IMR-90 (cell line): ENCODE measurements at regions not wholly inside any gene's neighbourhood (a gene's known extent, or its start where the extent isn't known, plus 50 kb on each side); places are given as distances from the start of the nearest gene placed in this dataset.

Experiments used
- ATAC-seq: fragments of 200-7000 bp; cut with Tn5 transposase; 2 replicates; pipeline ENCODE4 v1.9.1; 2020; ENCODE audit warnings: low read depth, mild to moderate bottlenecking, moderate library complexity
- BruUV-seq: library from RNA; stranded (reverse); fragments of 400-500 nt; replicated peaks from 2 replicates; lab custom pipeline; 2021; lab: Mats Ljungman, UMichigan
- CTCF ChIA-PET: fragments of 300-600 bp; formaldehyde crosslinking; extraction: SDS; loops from one replicate; lab custom pipeline; 2021; ENCODE audit warnings: antibody characterized with exemption; lab: Yijun Ruan, JAX
- POLR2A ChIA-PET: fragments of 300-600 bp; sonication (Branson Sonifier 250); formaldehyde crosslinking; loops from one replicate; lab custom pipeline; 2022; ENCODE audit warnings: antibody characterized with exemption; ENCODE audit not compliant: unreplicated experiment; lab: Charles Lee
- DNase-seq: peaks from one replicate; pipeline ENCODE4 v3.0.0; 2013
- H2AFZ ChIP-seq: replicated peaks from 2 replicates; pipeline ENCODE3; 2013; ENCODE audit warnings: low read length, mild to moderate bottlenecking; ENCODE audit not compliant: poor library complexity
- H2AK5ac ChIP-seq: 2 replicates; pipeline ENCODE4 v1.6.1; 2013; ENCODE audit warnings: low read depth, low read length, inconsistent platforms
- H2AK9ac ChIP-seq: replicated peaks from 2 replicates; pipeline ENCODE3; 2013; ENCODE audit warnings: mild to moderate bottlenecking, low read depth, low read length, moderate library complexity; ENCODE audit not compliant: poor library complexity
- H2BK120ac ChIP-seq: 2 replicates; pipeline ENCODE4 v1.6.1; 2013; ENCODE audit warnings: low read depth, low read length, inconsistent platforms
- H2BK15ac ChIP-seq: 3 replicates; pipeline ENCODE4 v1.6.1; 2013; ENCODE audit warnings: low read depth, low read length, inconsistent platforms
- H2BK20ac ChIP-seq: 2 replicates; pipeline ENCODE4 v1.6.1; 2013; ENCODE audit warnings: low read depth, mild to moderate bottlenecking, inconsistent platforms, low read length, moderate library complexity
- H2BK5ac ChIP-seq: 2 replicates; pipeline ENCODE4 v1.6.1; 2013; ENCODE audit warnings: mild to moderate bottlenecking, low read depth, low read length, inconsistent platforms; ENCODE audit not compliant: poor library complexity, severe bottlenecking
- H3K14ac ChIP-seq: replicated peaks from 2 replicates; pipeline ENCODE4 v1.6.1; 2013; ENCODE audit warnings: low read depth, low read length, inconsistent platforms
- H3K18ac ChIP-seq: 2 replicates; pipeline ENCODE4 v1.6.1; 2013; ENCODE audit warnings: low read depth, low read length, control low read depth
- H3K23ac ChIP-seq: 2 replicates; pipeline ENCODE4 v1.6.1; 2013; ENCODE audit warnings: low read depth, low read length, inconsistent platforms
- H3K27ac ChIP-seq: 2 replicates; pipeline ENCODE4 v1.5.1; 2013; ENCODE audit warnings: mild to moderate bottlenecking, control low read depth, low read length; ENCODE audit not compliant: insufficient read depth
- H3K27me3 ChIP-seq: 2 replicates; pipeline ENCODE4 v1.6.1; 2013; ENCODE audit warnings: low read length; ENCODE audit not compliant: control insufficient read depth, insufficient read depth
- H3K36me3 ChIP-seq: 2 replicates; pipeline ENCODE4 v1.6.1; 2013; ENCODE audit warnings: low read length, mixed read lengths; ENCODE audit not compliant: control insufficient read depth, insufficient read depth
- H3K4ac ChIP-seq: 2 replicates; pipeline ENCODE4 v1.6.1; 2013; ENCODE audit warnings: low read depth, low read length, inconsistent platforms
- H3K4me1 ChIP-seq: 2 replicates; pipeline ENCODE4 v1.6.1; 2013; ENCODE audit warnings: low read length, mixed read lengths; ENCODE audit not compliant: control insufficient read depth, insufficient read depth
- H3K4me2 ChIP-seq: 2 replicates; pipeline ENCODE4 v1.6.1; 2013; ENCODE audit warnings: low read depth, mild to moderate bottlenecking, control low read depth, low read length, moderate library complexity
- H3K4me3 ChIP-seq: 2 replicates; pipeline ENCODE4 v1.5.1; 2013; ENCODE audit warnings: low read depth, mild to moderate bottlenecking, control low read depth, low read length, moderate library complexity; ENCODE audit not compliant: insufficient read depth
- H3K56ac ChIP-seq: 2 replicates; pipeline ENCODE4 v1.6.1; 2013; ENCODE audit warnings: low read length, inconsistent platforms; ENCODE audit not compliant: insufficient read depth; ENCODE audit errors: extremely low read depth
- H3K79me1 ChIP-seq, 2 experiments: 2 replicates each; pipeline ENCODE4 v1.6.1; 2013; ENCODE audit warnings: low read length in 2 of 2, inconsistent platforms in 1 of 2, low read depth in 1 of 2
- H3K9ac ChIP-seq: 2 replicates; pipeline ENCODE4 v1.6.1; 2013; ENCODE audit warnings: low read depth, low read length, control low read depth
- H3K9me1 ChIP-seq: 2 replicates; pipeline ENCODE4 v1.6.1; 2013; ENCODE audit warnings: low read length, inconsistent platforms; ENCODE audit not compliant: insufficient read depth
- H3K9me3 ChIP-seq: 2 replicates; pipeline ENCODE4 v1.6.1; 2013; ENCODE audit warnings: low read length; ENCODE audit not compliant: control insufficient read depth, insufficient read depth
- H4K20me1 ChIP-seq: 2 replicates; pipeline ENCODE4 v1.6.1; 2013; ENCODE audit warnings: low read length, inconsistent platforms; ENCODE audit not compliant: insufficient read depth
- H4K5ac ChIP-seq: 2 replicates; pipeline ENCODE4 v1.6.1; 2013; ENCODE audit warnings: mild to moderate bottlenecking, low read depth, low read length, control low read depth
- H4K8ac ChIP-seq, 2 experiments: 2 replicates each; pipeline ENCODE4 v1.6.1; 2013; ENCODE audit warnings: low read depth in 2 of 2, low read length in 2 of 2, control low read depth in 1 of 2, inconsistent platforms in 1 of 2
- H4K91ac ChIP-seq: 2 replicates; pipeline ENCODE4 v1.6.1; 2013; ENCODE audit warnings: low read depth, low read length, inconsistent platforms; ENCODE audit not compliant: insufficient read depth
- BHLHE40 ChIP-seq: fragments of 150-350 bp; IDR thresholded peaks from 2 replicates; pipeline ENCODE4 v1.6.1; 2016; ENCODE audit warnings: mild to moderate bottlenecking, low read depth, low read length
- ELK1 ChIP-seq: fragments of 150-350 bp; IDR thresholded peaks from 2 replicates; pipeline ENCODE4 v1.6.1; 2016; ENCODE audit warnings: low read depth, mild to moderate bottlenecking, low read length, moderate library complexity, borderline replicate concordance
- NFE2L2 ChIP-seq: fragments of 150-350 bp; IDR thresholded peaks from 2 replicates; pipeline ENCODE4 v1.6.1; 2016; ENCODE audit warnings: low read depth, mild to moderate bottlenecking, low read length
- WGBS, 2 experiments: methylation state at CpG; one replicate each; pipeline versions ENCODE4 v1.1.5 to v1.1.7; 2013; ENCODE audit warnings: missing lambda C conversion rate in 2 of 2; ENCODE audit not compliant: insufficient read length in 1 of 2; ENCODE audit errors: extremely low coverage in 2 of 2; 5-methylcytosine and 5-hydroxymethylcytosine counted together
- dilution Hi-C: fragments of 300-500 bp; cut with HindIII; formaldehyde crosslinking; loops from one replicate; pipeline ENCODE4 v1.14.3; 2018; ENCODE audit warnings: low sequenced_read_pairs; ENCODE audit not compliant: unreplicated experiment
- in situ Hi-C: fragments of 300-500 bp; cut with MboI; formaldehyde crosslinking; loops from 3 replicates; pipeline ENCODE4 v1.14.3; 2019; ENCODE audit warnings: low sequenced_read_pairs, inconsistent platforms, mixed read lengths
- intact Hi-C: fragments of 100-400 bp; cut with micrococcal nuclease; formaldehyde crosslinking; loops from 2 replicates; pipeline ENCODE4 v1.10.0; 2022

GRCh38 chr7:79610748-79611304 lies 157.4 kb upstream of the MAGI2 start:
- H4K5ac ChIP-seq, result no peak overlapping the region
- no peak overlapping the region for H4K91ac ChIP-seq
- intact Hi-C loops, result no loop called here
- no peaks in the 10 kb centered on the region for H3K27me3 ChIP-seq
- dilution Hi-C loops, result no loop called here
- CTCF ChIA-PET, result no interaction called here
- H2BK5ac ChIP-seq, result no peak overlapping the region
- H4K20me1 ChIP-seq, result no peaks in the 10 kb centered on the region
- H2AFZ ChIP-seq, result peak overlapping the region; percentile 21
- H3K27ac ChIP-seq, result no peak overlapping the region
- peak overlapping the region; percentile 68; the same call in 1 of the 2 replicates for H3K14ac ChIP-seq
- no peak for DNase-seq
- no peak overlapping the region for H2AK5ac ChIP-seq
- H2AK9ac ChIP-seq, result no peak overlapping the region
- H3K36me3 ChIP-seq, result no peaks in the 10 kb centered on the region
- H3K9ac ChIP-seq, result no peak overlapping the region
- no peaks in the 10 kb centered on the region for H3K79me1 ChIP-seq
- H2BK20ac ChIP-seq, result no peak overlapping the region
- H3K4me2 ChIP-seq, result no peak overlapping the region
- peak overlapping the region; percentile 48; the same call in 1 of the 2 replicates for H3K23ac ChIP-seq
- H3K18ac ChIP-seq, result no peak overlapping the region
- POLR2A ChIA-PET, result no interaction called here
- H3K4me1 ChIP-seq, result no peaks in the 10 kb centered on the region
- WGBS, 2 experiments, result no CpG with 5 or more reads among the region's 3 CpGs
- no peak overlapping the region for H2BK15ac ChIP-seq
- H3K4me3 ChIP-seq, result no peak overlapping the region
- in situ Hi-C loops, result no loop called here
- TF ChIP-seq BHLHE40, result no peak
- TF ChIP-seq NFE2L2, result no peak
- no peak for TF ChIP-seq ELK1
- H4K8ac ChIP-seq, result no peak overlapping the region
- no peak overlapping the region for H3K4ac ChIP-seq
- H3K56ac ChIP-seq, result no peak overlapping the region
- H3K9me1 ChIP-seq, result no peaks in the 10 kb centered on the region
- H3K9me3 ChIP-seq, result no peaks in the 10 kb centered on the region
- no TSS peak for BruUV-seq
- no peak for ATAC-seq
- H2BK120ac ChIP-seq, result no peak overlapping the region
